GM12878 (cell line): ENCODE measurements at regions not wholly inside any gene's neighbourhood (a gene's known extent, or its start where the extent isn't known, plus 50 kb on each side); places are given as distances from the start of the nearest gene placed in this dataset.

Experiments
- IKZF2 ChIP-seq, 2 experiments: fragments of 450-650 bp; IDR thresholded peaks; 2 replicates each; pipeline ENCODE4 v1.6.1; 2017; ENCODE audit warnings: mild to moderate bottlenecking in 2 of 2, moderate library complexity in 2 of 2
- MYC ChIP-seq: IDR thresholded peaks from 2 replicates; pipeline ENCODE4 v1.6.1; 2011; ENCODE audit warnings: mild to moderate bottlenecking, low read length, moderate library complexity, inconsistent platforms; ENCODE audit not compliant: insufficient read depth, insufficient replicate concordance, insufficient read length, severe bottlenecking
- NBN ChIP-seq: fragments of 450-650 bp; IDR thresholded peaks from 2 replicates; pipeline ENCODE4 v1.6.1; 2016
- NFYB ChIP-seq: IDR thresholded peaks from 2 replicates; pipeline ENCODE4 v1.6.1; 2011; ENCODE audit warnings: low read depth, mild to moderate bottlenecking, low read length, improper control_type of control experiment, moderate library complexity; ENCODE audit not compliant: insufficient read depth
- NKRF ChIP-seq: fragments of 450-650 bp; conservative IDR thresholded peaks from 2 replicates; pipeline ENCODE4 v1.6.1; 2017; ENCODE audit warnings: mild to moderate bottlenecking, moderate library complexity
- PAX8 ChIP-seq: fragments of 450-650 bp; IDR thresholded peaks from 2 replicates; pipeline ENCODE4 v1.6.1; 2017; ENCODE audit warnings: mild to moderate bottlenecking, moderate library complexity
- RBBP5 ChIP-seq: fragments of 200-600 bp; sonication (generic); conservative IDR thresholded peaks from 2 replicates; pipeline ENCODE4 v1.6.1; 2016
- SMARCA5 ChIP-seq: fragments of 450-650 bp; IDR thresholded peaks from 2 replicates; pipeline ENCODE4 v1.6.1; 2017; ENCODE audit warnings: mild to moderate bottlenecking
- SP1 ChIP-seq: IDR thresholded peaks from one replicate; pipeline ENCODE4 v1.6.1; 2011; ENCODE audit warnings: low read depth, low read length
- TAF1 ChIP-seq: IDR thresholded peaks from 2 replicates; pipeline ENCODE4 v1.6.1; 2011; ENCODE audit warnings: mild to moderate bottlenecking, low read depth, low read length, borderline replicate concordance
- TBL1XR1 ChIP-seq: IDR thresholded peaks from 2 replicates; pipeline ENCODE4 v1.6.1; 2012; ENCODE audit warnings: low read depth, low read length, improper control_type of control experiment
- ZBTB11 ChIP-seq: fragments of 450-650 bp; formaldehyde crosslinking; IDR thresholded peaks from 2 replicates; pipeline ENCODE4 v1.5.0; 2022; ENCODE audit warnings: mild to moderate bottlenecking, missing genetic modification characterization
- ZBTB33 ChIP-seq: fragments of 450-650 bp; IDR thresholded peaks from 2 replicates; pipeline ENCODE4 v1.6.1; 2017; ENCODE audit warnings: mild to moderate bottlenecking
- ZNF24 ChIP-seq: fragments of 450-650 bp; IDR thresholded peaks from 2 replicates; pipeline ENCODE4 v1.6.1; 2017; ENCODE audit warnings: antibody characterized with exemption, mild to moderate bottlenecking
- TF ChIP-seq, protein P1 (sequence below): fragments of 450-650 bp; IDR thresholded peaks from 2 replicates; pipeline ENCODE4 v1.6.1; 2016; ENCODE audit warnings: mild to moderate bottlenecking, moderate library complexity, borderline replicate concordance
- TF ChIP-seq, protein P2 (sequence below): IDR thresholded peaks from 2 replicates; pipeline ENCODE4 v1.6.1; 2011; ENCODE audit warnings: borderline replicate concordance, low read depth, mild to moderate bottlenecking, moderate library complexity, low read length; ENCODE audit not compliant: insufficient read depth, poor library complexity, severe bottlenecking

DNA sequence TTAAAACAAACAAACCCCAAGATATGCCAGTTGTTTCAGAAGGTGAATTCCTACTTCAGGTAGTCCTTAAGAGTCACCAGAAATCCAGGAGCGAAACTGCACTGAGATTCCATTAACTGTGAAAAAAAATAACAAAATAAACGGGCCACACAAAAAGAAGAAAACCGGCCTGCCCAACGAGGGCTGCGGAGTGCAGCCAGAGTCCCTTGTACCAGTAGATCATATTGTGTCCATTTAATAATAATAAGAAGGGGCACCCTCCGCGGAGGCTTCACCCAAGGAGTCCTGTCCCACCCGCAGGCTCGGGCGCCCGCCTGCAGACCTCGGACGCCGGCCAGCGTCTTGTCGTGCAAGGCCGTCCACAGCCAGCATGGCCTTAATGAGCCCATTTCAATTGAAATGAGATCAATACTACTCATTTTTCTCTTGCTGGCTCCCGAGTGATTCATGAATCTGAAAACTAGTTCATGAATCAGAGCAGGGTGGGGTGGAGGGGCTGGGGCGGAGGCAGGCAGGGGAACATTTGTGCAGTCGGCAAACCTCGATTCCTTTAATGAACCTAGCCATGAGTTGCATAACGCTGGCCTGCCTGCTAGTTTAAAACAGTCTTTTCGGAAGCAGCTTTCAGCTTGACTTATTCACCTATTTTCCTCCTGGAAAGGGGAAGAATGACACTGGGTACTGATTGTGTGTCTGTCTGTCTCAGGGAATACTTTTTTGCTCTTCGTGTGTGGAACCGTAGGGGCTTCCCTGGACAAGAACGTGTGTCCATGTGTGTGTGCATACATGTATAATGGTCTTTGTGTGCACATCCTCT, 113.1 kb upstream of the IRF2BP2 start (continued):
- TF ChIP-seq ZBTB11 (CRISPR knock-in tag) (no peak), SMARCA5 (peak; percentile 83), MYC (no peak), ZBTB33 (no peak), ZNF24 (peak; percentile 14; the same call in 1 of the 2 replicates), SP1 (no peak), NKRF (0 out of 2 replicates have a peak, but pooled peaks have one; percentile 11), IKZF2 (IDR thresholded peaks at IDR 0.05) (no peak), PAX8 (no peak; the same call in 1 of the 2 replicates), NFYB (no peak), RBBP5 (no peak), NBN (no peak), TAF1 (0 out of 2 replicates have a peak, but pooled peaks have one; percentile 24), TBL1XR1 (no peak)
- TF ChIP-seq, protein P1, sequence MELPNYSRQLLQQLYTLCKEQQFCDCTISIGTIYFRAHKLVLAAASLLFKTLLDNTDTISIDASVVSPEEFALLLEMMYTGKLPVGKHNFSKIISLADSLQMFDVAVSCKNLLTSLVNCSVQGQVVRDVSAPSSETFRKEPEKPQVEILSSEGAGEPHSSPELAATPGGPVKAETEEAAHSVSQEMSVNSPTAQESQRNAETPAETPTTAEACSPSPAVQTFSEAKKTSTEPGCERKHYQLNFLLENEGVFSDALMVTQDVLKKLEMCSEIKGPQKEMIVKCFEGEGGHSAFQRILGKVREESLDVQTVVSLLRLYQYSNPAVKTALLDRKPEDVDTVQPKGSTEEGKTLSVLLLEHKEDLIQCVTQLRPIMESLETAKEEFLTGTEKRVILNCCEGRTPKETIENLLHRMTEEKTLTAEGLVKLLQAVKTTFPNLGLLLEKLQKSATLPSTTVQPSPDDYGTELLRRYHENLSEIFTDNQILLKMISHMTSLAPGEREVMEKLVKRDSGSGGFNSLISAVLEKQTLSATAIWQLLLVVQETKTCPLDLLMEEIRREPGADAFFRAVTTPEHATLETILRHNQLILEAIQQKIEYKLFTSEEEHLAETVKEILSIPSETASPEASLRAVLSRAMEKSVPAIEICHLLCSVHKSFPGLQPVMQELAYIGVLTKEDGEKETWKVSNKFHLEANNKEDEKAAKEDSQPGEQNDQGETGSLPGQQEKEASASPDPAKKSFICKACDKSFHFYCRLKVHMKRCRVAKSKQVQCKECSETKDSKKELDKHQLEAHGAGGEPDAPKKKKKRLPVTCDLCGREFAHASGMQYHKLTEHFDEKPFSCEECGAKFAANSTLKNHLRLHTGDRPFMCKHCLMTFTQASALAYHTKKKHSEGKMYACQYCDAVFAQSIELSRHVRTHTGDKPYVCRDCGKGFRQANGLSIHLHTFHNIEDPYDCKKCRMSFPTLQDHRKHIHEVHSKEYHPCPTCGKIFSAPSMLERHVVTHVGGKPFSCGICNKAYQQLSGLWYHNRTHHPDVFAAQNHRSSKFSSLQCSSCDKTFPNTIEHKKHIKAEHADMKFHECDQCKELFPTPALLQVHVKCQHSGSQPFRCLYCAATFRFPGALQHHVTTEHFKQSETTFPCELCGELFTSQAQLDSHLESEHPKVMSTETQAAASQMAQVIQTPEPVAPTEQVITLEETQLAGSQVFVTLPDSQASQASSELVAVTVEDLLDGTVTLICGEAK: no peak
- TF ChIP-seq, protein P2, sequence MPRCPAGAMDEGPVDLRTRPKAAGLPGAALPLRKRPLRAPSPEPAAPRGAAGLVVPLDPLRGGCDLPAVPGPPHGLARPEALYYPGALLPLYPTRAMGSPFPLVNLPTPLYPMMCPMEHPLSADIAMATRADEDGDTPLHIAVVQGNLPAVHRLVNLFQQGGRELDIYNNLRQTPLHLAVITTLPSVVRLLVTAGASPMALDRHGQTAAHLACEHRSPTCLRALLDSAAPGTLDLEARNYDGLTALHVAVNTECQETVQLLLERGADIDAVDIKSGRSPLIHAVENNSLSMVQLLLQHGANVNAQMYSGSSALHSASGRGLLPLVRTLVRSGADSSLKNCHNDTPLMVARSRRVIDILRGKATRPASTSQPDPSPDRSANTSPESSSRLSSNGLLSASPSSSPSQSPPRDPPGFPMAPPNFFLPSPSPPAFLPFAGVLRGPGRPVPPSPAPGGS: peak; percentile 42
